GM10248 (cell line): ENCODE measurements at regions not wholly inside any gene's neighbourhood (a gene's known extent, or its start where the extent isn't known, plus 50 kb on each side); places are given as distances from the start of the nearest gene placed in this dataset.

Experiments used
- CTCF ChIA-PET: fragments of 300-600 bp; sonication (Branson Sonifier 250); formaldehyde crosslinking; extraction: SDS; loops from one replicate; lab custom pipeline; 2021; ENCODE audit warnings: antibody characterized with exemption; lab: Yijun Ruan, JAX
- POLR2A ChIA-PET: fragments of 350-650 bp; sonication (Branson Sonifier 250); formaldehyde crosslinking; extraction: SDS; loops from one replicate; lab custom pipeline; 2020; ENCODE audit warnings: antibody characterized with exemption; lab: Yijun Ruan, JAX
- DNase-seq: peaks from one replicate; pipeline ENCODE4 v3.0.0; 2012; ENCODE audit errors: extremely low spot score
- CTCF ChIP-seq: IDR thresholded peaks from 2 replicates; pipeline ENCODE4 v1.5.1; 2012; ENCODE audit warnings: mild to moderate bottlenecking, low read depth; ENCODE audit errors: extremely low read depth, missing control alignments, control extremely low read depth

- no peak for DNase-seq
- no peak for TF ChIP-seq CTCF
- ChIA-PET POLR2A (no interaction called here), CTCF (interaction anchor here (1.1 to 2.5 kb wide), 5 partner anchors 8 to 156 kb away, joined by 3 to 6 read pairs (median 5); no protein-coding TSS in a partner anchor)
These were observed 88.8 kb upstream of the THY1 start for GRCh38 chr11:119511614-119512306.

- POLR2A ChIA-PET = interaction anchor here (0.6 kb wide), 1 partner anchor 24 kb away, joined by 4 read pairs; no protein-coding TSS in a partner anchor
- no peak for TF ChIP-seq CTCF
- CTCF ChIA-PET = interaction anchor here (0.9 to 2.5 kb wide), 7 partner anchors 10 to 154 kb away, joined by 3 to 6 read pairs (median 4); no protein-coding TSS in a partner anchor
- DNase-seq = peak; percentile 72
These were observed 87.0 kb upstream of the THY1 start for GRCh38 chr11:119509969-119510401.

GRCh38 chr11:119509282-119509841, 86.4 kb upstream of the THY1 start:
- no peak for DNase-seq
- ChIA-PET CTCF (interaction anchor here (0.9 to 2.5 kb wide), 5 partner anchors 18 to 153 kb away, joined by 3 to 6 read pairs (median 4); no protein-coding TSS in a partner anchor), POLR2A (interaction anchor here (0.6 kb wide), 1 partner anchor 24 kb away, joined by 4 read pairs; no protein-coding TSS in a partner anchor)
- no peak for TF ChIP-seq CTCF

GRCh38 chr11:119506436-119506835, 83.5 kb upstream of the THY1 start:
- TF ChIP-seq CTCF = no peak
- DNase-seq = no peak
- ChIA-PET POLR2A (no interaction called here), CTCF (interaction anchor here (0.9 kb wide), 1 partner anchor 32 kb away, joined by 3 read pairs; no protein-coding TSS in a partner anchor)

- CTCF ChIA-PET = interaction anchor here (0.9 to 3.7 kb wide), 2 partner anchors 28 to 31 kb away, joined by 3 to 14 read pairs; no protein-coding TSS in a partner anchor
- no peak for TF ChIP-seq CTCF
- POLR2A ChIA-PET = no interaction called here
- DNase-seq = no peak
These were observed 82.9 kb upstream of the THY1 start for GRCh38 chr11:119505861-119506260.

GRCh38 chr11:119505071-119505470, 82.1 kb upstream of the THY1 start:
- no peak for TF ChIP-seq CTCF
- no peak for DNase-seq
- CTCF ChIA-PET = interaction anchor here (0.8 to 3.7 kb wide), 4 partner anchors 9 to 30 kb away, joined by 3 to 14 read pairs (median 3); no protein-coding TSS in a partner anchor
- POLR2A ChIA-PET = no interaction called here
